GM12891 (cell line): ENCODE measurements at regions not wholly inside any gene's neighbourhood (a gene's known extent, or its start where the extent isn't known, plus 50 kb on each side); places are given as distances from the start of the nearest gene placed in this dataset.

Experiments
- POLR2A ChIP-seq: IDR thresholded peaks from 2 replicates; pipeline ENCODE4 v1.6.1; 2011; ENCODE audit warnings: low read depth, low read length, control low read depth
- POLR2AphosphoS5 ChIP-seq: IDR thresholded peaks from 2 replicates; pipeline ENCODE4 v1.6.1; 2011; ENCODE audit warnings: low read depth, low read length, control low read depth
- SPI1 ChIP-seq: IDR thresholded peaks from 2 replicates; pipeline ENCODE4 v1.6.1; 2011; ENCODE audit warnings: low read depth, low read length, control low read depth

DNA sequence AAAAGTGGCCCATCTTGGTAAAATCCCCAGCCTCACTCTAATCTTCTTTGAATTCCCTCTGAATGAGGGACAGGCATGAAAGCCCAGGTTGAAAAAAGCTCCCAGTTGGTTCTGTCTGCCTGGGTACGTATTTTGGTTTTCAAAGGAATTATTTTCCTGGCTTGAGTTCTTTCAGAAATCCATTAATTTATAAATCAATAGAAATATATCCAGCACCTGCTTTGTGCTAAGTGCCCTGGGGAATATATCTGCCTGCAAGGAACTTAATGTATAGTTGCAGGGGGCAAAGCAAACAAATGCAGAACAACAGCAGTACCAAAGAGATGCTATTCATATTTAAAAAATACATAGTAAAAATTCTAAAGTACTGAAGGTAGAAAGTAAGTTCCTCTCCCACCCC lies 362.7 kb downstream of the REEP3 start:
- TF ChIP-seq POLR2A (no peak), POLR2AphosphoS5 (no peak), SPI1 (no peak)
